ENCODE measurements at regions not wholly inside any gene's neighbourhood (a gene's known extent, or its start where the extent isn't known, plus 50 kb on each side); places are given as distances from the start of the nearest gene placed in this dataset.

- no peak overlapping the region for H3K4me3 ChIP-seq (ENCODE audit: low read depth, low read length)
- TF ChIP-seq CTCF (IDR thresholded peaks at IDR 0.05; ENCODE audit: low read depth, low read length), result no peak
Observed at GRCh38 chr4:23700197-23700596, 189.7 kb downstream of the PPARGC1A start.

GRCh38 chr4:23697722-23698121 lies 192.1 kb downstream of the PPARGC1A start:
- TF ChIP-seq CTCF (IDR thresholded peaks at IDR 0.05; ENCODE audit: low read depth, low read length), result no peak

GRCh38 chr4:23697001-23697528 lies 192.8 kb downstream of the PPARGC1A start:
- TF ChIP-seq CTCF (IDR thresholded peaks at IDR 0.05; ENCODE audit: low read depth, low read length), result no peak
- no peak overlapping the region for H3K4me3 ChIP-seq (ENCODE audit: low read depth, low read length)

More at GRCh38 chr4:23697722-23698121, 192.1 kb downstream of the PPARGC1A start:
- H3K4me3 ChIP-seq (ENCODE audit: low read depth, low read length), result no peak overlapping the region

- TF ChIP-seq CTCF (IDR thresholded peaks at IDR 0.05; ENCODE audit: low read depth, low read length), result no peak
- no peak overlapping the region for H3K4me3 ChIP-seq (ENCODE audit: low read depth, low read length)
Observed at GRCh38 chr4:23686169-23686897, 203.5 kb downstream of the PPARGC1A start.

- no peak for TF ChIP-seq CTCF (IDR thresholded peaks at IDR 0.05; ENCODE audit: low read depth, low read length)
Observed at GRCh38 chr4:23685471-23685870, 204.4 kb downstream of the PPARGC1A start.

GRCh38 chr4:23680671-23681518 lies 209.0 kb downstream of the PPARGC1A start:
- no peak overlapping the region for H3K4me3 ChIP-seq (ENCODE audit: low read depth, low read length)
- no peak for TF ChIP-seq CTCF (IDR thresholded peaks at IDR 0.05; ENCODE audit: low read depth, low read length)

More at GRCh38 chr4:23685471-23685870, 204.4 kb downstream of the PPARGC1A start:
- H3K4me3 ChIP-seq (ENCODE audit: low read depth, low read length), result no peak overlapping the region

- no peak for TF ChIP-seq CTCF (IDR thresholded peaks at IDR 0.05; ENCODE audit: low read depth, low read length)
- H3K4me3 ChIP-seq (ENCODE audit: low read depth, low read length), result no peak overlapping the region
Observed at GRCh38 chr4:23674694-23675093, 215.2 kb downstream of the PPARGC1A start.
